Stimulated activated CD4-positive, alpha-beta T cell treated with anti-CD3 and anti-CD28 coated beads, Interleukin-2, amount 100 ng/mL, for 48 hours (primary cell): ENCODE measurements at regions not wholly inside any gene's neighbourhood (a gene's known extent, or its start where the extent isn't known, plus 50 kb on each side); places are given as distances from the start of the nearest gene placed in this dataset.
"Not testable (repeated sequence)": the region's sequence is repeated elsewhere in the genome, so short reads cannot be mapped to it uniquely, and the experiment has no call there.

Source experiments
- DNase-seq, 2 donors: peaks; one replicate each; pipeline ENCODE4 v3.0.0-alpha.2; 2020

DNA sequence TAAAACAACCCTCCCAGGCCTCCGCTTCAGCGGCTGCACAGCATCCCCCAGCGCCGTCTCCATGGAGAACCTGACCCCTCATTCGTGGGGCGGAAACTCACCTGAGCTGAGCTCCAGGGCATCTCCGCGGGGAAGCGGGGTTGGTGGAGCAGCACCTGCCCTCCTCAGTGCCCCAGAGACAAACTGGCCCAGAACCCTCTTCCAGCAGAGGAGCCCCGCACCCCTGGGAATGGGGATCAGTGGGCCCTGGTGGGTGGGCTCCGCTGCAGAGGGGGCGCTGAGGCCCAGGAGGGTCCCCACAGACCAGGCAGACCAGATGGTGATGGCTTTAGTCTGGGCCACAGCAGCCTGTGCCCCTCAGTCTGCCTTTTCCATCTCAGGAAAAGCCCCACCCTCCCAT, 261.2 kb downstream of the ADGRD1 start:
- DNase-seq: not testable (repeated sequence)

DNA sequence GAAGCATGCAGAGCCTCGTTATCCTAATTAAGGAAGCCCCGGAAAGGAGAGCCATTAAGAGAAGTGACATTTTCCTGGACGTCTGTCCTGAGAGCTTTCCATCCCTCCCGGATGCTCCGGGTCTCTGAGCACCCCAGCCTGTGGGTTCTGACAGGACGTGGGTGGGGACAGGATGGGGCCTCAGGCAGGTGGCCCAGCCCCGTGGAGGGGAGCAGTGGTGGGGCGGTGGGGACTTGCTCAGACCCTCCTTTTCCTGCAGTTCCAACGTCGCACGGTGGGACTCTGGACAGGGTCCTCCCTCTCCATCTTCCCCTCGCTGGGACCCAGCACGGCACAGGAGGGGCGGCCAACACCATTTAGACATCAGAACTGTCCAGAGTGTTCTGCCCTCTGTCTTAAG, 262.9 kb downstream of the ADGRD1 start:
- not testable (repeated sequence) for DNase-seq

DNA sequence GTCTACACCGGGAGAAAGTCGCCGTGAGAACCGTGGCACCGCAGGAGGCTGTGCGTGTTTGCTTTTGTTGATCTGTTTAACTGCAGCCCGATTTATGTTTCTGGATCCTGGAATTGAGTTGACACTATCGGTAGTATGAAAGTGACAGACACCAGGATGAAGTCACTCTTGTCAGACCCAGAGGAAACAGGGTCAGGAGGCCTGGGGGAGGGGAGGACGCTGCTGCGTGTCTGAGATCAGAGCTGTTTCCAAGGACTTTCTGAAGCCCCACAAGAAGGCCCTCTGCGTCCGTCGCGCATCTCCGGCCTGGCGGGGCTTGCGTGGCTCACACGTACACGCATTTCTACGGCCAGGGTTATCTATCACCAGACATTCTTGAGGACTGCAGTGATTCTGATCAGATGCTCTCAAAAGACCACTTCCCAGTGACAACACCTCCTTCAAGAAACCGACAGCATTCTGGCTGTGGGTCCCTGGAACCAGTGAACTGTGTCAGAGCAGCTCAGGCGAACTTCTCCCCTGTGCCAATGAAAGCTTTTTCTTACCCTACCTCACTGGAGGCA, 263.4 kb downstream of the ADGRD1 start:
- no peak for DNase-seq

DNA sequence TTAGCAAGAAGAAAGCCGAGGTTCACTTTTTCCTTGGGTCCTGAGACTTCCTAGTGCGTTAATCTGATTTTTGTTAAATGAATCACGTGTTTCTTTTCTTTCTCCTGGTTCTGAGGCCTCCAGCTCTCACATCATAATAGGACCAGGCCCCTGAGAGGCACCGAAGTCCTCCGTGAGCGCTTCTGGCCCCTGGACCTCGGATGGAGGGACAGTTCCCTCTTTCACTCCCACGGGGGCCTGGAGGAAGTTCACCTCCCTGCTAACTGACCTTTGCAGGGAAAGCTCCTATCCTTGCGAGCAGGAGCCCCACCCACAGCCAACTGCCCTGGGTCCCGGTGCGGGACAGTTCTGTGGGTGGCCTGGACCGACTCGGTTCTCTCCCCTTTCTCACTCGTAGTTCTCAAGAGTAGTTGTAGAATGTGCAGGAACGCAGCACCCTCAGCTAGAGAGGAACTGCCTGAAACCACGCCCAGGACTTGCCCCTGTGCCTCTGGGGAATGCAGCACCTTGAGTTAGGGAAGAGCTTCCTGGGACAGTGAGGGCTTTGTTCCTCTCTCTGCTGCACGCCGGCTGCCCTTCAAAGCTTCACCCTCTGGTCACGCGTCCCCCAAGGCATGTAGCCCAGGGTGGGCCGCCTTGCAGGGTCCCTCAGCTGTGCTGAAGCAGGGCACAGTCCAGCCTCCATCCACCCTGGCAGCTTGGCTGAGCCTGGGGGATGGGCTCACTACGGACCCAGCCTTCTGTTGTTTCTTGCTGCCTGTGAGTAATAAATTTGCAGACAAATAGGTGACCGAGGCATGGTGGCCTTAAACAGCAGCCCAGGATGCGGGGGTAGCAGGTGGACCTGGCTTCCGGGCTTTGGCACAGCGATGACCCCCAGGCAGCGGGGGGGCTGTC, 264.6 kb downstream of the ADGRD1 start:
- DNase-seq: no peak

DNA sequence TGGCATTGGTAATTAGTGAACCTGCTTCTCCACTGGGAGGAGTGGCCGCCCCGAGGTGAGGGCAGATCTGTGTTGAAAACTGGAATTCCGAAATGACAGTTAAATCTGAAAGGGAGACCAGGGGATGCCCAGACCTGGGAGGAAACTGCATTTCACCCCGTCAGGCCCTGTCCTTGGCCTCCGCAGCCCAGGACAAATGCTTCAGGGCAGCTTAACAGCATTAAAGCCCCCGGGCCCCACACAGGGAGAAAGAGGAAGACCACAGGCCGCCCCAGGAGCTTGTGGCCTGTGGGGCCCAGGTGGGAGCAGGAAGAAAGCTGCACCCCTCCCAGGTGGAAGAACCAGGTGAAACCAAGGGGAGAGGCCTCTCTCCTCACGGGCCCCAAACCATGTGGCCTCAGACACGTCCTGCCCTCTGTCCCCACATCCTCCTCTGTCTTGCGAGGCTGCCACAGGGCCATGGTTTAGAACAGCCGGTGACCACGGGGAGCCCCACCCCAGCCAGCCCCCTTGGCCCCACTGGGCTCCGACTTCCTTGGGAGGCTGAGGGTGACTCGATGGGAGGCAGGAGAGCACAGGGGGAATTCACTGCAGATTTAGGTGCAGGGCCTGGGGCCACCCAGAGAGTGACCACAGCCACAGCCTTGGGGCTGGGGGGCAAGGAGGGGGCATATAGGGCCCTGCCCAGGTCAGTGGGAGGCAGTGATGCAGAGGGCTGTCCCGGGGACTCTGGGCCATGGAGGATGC, 265.4 kb downstream of the ADGRD1 start:
- no peak for DNase-seq

DNA sequence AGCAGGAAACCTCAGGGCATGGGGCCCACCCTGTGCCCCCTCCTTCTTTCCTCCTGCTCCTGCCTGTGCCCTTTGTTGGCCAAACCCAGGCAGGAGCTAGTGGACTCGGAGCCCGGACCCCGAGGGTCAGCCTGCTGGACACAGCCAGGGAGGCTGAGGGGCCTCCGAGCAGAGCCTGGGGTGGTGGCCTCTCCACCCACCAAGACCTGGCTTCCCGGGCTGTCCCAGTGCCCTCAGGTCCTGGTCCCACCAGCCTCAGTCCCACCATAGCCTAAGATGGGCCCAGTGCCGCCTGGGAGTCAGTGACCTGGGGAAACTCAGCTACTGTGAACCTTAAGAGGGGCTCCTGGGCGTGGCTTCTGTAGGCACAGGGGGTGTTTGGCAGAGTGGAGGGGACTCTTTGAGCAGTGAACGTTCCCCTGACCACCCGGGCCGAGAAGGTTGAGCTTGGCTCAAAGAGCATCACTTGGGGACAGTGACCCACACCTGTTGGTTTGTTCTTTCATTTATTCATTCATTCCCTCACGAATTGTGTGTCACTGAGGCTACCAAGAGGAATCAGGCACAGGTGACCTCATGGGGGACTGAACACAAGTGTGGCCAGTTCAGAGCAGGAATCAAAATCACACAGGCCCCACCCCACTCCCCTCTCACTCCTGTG, 266.1 kb downstream of the ADGRD1 start:
- no peak for DNase-seq

DNA sequence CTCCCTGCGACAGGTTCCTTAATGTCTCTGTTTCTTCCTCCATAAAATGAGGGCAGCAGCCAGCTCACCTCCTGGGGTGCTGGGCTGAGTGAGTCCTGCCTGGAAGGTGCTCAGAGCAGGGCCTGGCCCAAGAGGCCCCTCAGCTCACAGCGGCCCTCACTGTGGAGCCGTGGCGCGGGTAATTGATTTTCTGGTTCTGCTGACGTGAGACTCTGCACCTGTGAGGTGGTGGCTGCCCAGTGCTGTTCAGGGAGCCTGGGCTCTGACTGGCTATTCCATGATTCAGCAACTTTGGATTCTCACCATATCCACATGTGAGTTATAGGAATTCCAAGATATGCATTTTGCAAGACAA, 266.6 kb downstream of the ADGRD1 start:
- no peak for DNase-seq

DNA sequence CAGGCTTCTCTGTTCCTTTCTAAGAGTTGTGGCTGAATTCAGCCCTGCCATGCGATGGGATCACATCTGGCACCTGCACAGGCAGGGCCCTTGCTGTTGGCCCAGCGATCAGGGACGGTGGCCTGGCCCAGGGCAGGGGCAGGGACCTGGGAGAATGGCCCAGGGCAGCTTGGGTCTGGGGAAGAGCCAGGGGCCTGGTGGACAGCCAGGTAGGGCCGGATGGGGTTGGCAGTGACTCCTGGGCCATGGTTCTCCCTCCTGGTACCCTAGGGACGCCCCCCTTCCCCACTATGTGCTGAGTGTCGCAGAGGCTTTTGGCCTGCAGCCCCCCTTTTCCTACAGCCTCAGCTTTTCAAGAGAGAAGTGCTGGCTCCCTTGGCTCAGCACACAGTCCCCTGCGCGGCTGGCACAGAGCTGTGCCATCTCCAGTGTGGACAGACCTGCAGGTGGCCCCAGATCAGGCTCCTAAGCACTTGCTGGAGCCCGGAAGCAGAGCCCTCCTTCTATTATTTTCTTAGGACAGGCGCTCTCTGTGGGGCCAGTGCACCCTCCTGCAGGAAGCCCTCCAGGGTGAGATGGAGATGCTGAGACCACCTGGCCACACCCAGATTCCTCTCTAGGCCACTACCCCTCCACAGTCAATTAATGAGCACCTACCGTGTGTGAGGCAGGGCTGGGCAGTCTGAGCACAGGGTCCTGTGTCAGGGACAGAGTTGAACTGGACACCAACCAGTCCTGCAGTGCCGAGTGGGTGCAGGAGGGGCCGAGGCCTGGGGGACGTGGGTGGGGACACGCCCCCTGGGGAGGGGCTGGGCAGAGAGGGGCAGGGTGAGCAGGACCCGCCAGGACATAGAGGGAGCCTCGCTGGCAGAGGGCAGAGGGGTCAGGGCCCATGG, 267.6 kb downstream of the ADGRD1 start:
- no peak for DNase-seq

DNA sequence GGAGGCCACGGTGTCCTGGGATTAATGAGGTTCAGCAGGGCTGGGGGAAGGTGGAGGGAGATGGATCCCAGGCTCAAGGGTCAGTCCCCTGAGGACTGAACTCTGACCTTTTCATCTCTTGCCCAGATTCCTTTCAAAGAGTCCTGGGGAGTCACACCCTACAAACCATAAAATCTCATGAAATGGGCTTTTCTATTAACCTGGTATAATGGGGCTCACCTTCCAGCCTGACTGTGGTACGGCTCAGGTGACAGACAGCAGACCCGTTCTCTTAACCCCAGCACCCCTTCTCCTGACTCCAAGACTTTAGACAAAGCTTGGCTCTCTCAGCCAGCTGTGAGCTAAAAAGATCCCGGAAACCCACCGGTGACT, 268.2 kb downstream of the ADGRD1 start:
- no peak for DNase-seq

DNA sequence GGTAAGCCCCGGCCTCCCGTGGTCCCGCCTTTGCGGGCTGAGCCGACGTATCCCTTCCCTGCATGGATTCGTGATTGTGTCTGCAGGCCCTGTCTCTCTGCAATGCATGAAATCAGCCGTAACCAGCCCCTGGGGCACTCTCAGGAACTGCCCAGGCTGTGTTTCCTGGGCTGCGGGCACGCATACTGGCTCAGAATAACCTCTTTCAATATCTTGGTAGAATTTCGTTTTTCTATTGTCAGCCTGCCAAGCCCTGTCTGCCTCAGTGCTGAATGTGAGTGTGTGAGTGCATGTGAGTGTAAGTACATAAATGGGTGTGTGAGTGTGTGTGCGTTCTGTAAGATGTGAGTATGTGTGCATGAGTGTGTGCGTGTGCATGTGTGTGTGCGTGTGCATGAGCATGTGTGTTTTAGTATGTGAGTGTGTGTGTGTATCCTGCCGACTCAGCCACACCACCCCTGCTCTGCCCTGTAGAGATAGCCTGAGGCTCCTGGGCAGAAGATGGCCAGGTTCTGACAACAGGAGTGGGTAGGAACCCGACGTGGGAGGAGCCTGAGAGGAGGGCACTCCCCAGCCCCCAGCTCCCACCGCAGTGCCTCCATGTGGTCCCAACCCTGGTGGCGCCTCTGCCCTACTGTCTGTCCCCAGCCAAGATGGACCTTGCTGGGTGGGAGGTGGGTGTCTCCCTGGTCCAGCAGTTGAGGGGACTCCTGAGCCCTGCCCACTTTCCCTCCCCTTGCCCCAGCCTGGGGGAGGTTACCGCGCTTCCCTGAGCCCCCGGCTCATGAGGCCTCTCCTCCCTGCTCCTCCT, 268.8 kb downstream of the ADGRD1 start:
- DNase-seq: no peak

DNA sequence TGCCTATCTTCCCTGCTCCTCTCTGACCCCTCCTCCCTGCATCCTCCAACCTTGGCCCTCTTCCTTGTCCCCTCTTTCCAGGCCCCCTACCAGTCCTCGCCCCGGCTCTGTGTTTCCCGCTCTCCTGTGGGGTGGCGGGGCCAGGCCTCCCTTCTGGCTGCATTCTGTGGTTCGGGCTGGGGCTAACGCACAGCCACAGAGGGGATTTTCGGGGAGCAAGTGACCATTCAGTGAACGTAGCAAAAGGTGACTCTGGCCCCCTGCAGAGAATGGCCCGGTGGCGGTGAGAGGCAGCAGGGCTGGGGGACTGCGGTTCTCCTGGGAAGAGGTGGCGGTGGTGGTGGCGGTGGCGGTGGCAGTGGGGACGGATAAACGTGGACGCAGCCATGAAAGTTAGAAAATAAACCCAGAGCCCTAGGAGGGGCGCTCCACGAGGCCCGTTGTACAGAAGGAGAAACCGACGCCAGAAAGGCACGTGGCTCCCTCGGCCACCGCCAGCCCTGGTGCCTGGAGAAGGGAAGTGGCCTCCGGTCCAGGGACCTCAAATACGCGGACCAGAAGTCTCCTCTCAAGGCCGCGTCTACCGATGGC, 269.6 kb downstream of the ADGRD1 start:
- no peak for DNase-seq

DNA sequence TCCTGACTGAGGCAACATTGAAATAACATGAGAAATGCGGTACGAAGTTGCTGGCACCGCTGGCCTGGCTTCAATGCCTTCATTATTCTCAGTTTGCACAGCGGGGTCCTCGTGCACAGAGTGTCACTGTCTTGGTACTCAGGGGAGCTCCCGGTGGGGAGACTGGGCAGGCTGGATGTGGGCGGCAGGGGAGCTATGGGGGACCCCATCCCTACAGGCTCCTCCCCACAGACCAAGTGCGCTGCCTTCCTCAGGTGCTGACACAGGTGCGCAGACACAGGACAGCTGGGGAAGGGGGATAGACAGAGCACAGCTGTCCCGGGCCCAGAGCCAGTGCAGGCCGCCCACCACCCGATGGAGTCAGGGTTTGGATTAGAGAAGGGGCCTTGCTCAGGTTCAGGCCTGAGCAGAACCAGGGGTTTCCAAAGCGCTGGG, 270.1 kb downstream of the ADGRD1 start:
- no peak for DNase-seq

DNA sequence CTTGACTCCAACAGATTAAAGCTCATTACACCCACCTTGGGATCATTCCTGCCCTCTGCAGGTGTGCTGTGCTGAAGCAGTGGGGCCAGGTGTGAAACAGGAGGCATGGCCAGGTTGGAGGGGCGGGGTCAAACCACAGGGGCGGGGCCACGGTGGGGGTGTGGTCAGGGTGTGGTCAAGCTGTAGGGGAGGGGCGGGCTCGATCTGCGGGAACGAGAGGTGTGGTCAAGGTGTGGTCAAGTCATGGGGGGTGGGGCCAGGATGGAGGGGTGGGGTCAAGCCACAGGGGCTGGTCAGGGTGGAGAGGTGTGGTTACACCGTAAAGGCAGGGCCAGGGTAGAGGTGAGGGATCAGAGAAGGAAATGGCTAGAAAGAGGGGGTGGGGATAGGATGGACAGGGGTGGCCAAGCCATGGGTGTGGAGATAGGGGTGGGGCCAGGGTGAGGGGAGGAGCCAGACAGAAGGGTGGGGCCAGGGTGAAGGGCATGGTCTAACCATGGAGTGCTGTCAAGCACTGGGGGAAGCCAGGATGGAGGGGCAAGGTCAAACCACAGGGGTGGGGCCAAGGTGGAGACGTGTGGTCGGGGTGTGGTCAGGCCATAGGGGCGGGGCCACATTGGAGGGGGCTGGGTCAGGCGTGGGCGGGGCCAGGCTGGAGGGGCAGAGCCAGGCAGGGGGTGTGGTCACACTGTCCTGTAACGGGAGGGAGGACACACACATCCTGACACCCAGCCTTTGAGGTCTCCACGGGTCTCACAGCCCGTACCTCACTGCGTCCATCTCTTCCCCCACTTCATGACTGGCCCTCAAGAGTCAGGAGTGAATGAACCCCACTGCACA, 270.7 kb downstream of the ADGRD1 start:
- not testable (repeated sequence) for DNase-seq

DNA sequence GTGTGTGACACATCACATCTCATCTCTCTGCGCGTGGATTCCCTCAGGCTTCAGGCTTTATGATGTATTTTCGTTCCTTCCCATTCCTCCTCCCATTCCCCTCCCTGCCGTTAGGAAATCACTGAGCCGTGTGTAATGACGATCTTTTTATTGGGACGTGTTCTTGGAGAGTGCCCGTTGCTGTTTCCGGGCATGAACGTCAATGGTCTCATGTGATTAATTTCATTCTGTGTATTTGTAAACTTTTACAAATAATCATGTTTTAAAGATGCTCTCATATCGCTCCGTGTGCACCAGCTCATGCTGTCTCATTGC, 271.3 kb downstream of the ADGRD1 start:
- DNase-seq: not testable (repeated sequence)

DNA sequence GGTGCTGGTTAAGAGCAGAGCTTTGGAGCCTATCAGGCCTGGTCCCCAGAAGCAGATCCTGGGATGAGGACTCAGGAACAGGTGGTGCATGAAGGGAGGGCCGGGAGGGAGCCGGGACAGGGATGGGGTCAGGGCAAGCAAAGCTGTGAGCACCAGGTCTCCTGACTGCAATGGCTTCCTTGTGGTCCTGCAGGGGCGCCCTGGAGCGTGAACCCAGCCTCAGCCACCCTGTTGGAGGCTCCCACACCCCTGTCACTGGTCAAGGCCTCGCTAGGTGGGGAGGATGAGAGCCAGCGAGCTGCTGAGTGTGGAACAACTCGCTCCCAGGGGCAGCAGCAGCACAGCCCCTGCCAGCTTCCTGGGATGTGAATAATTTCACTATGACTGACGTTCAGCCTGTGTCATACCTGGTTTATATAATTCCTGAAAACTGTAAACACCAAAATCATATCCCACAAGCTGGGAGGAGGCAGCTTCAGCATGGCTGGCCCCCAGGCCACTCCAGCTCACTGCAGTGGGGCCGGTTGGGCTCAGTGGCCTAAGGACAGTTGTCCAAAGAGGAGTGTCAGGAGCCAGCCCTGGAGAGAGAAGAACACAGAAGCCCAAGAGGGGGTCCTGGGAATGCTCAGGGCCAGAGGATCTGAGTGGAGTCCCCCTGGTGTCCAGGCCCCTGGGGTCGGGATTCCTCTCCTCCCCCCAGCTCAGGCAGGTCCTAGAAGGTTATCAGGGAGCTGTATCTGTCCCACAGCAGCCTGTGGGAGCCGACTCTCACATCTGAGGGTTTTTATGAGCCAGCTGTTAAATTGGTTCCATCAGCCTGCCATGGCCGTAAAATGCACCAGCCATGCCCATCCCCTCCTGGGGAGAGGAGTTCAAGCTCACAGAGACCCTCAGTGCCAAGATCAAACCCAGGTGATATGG, 272.9 kb downstream of the ADGRD1 start:
- DNase-seq: no peak

DNA sequence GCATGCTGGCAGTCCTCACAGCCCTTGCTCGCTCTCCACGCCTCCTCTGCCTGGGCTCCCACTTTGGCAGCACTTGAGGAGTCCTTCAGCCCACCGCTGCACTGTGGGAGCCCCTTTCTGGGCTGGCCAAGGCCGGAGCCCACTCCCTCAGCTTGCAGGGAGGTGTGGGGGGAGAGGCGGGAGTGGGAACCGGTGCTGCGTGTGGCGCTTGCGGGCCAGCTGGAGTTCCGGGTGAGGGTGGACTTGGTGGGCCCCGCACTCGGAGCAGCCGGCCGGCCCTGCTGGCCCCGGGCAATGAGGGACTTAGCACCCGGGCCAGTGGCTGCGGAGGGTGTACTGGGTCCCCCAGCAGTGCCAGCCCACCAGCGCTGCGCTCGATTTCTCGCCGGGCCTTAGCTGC, 273.9 kb downstream of the ADGRD1 start:
- DNase-seq: not testable (repeated sequence)

DNA sequence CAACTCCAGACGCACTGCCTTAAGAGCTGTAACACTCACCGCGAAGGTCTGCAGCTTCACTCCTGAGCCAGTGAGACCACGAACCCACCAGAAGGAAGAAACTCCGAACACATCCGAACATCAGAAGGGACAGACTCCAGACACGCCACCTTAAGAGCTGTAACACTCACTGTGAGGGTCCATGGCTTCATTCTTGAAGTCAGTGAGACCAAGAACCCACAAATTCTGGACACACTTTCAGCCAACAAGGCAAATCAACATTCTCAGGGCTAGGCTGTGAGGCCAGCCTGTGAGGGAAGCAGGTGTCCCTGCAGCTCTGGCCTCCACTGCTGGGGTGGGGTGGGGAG, 275.3 kb downstream of the ADGRD1 start:
- not testable (repeated sequence) for DNase-seq

DNA sequence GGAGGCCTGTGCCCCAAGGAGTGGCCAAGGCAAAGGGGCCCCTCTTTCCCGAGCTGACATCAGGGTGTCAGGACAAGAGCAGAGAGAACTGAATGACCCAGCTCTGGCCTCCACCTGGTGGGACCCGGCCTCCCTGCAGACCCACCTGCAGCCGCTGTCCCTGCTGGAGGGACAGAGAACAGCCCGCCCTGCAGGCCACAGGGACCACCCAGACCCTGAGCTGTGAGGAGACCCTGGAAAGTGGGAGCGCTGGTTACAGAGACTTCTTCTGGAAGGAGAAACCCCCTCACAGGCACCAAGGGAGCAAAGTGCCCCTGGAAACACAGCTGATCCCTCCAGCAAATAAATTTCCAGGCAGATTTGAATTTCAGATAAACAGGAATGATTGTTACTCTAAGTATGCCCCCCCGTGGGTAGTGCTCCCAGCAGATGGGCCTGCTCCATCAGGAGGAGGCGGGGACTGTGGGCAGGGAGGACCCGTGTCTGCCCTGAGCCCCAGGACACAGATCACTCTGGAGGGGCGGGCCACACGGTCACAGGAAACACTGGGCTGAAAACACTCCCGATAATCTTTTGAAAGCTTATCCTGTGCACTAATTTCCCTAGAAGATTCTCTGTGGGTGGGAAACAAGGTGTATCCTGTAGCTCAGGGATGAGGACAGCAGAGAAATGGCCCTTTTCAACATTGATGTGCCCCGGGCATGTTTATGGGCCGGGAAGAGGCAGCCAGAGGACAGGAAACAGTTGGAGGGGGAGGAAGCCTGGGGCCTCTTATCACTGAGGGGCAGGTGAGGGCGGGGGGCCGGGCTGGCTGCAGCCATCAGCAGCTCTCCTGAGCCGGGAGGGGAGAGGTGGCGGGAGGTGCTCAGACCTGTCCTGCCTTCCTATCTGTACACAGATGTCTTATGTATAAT, 276.0 kb downstream of the ADGRD1 start:
- no peak for DNase-seq
